ENCODE measurements at regions not wholly inside any gene's neighbourhood (a gene's known extent, or its start where the extent isn't known, plus 50 kb on each side); places are given as distances from the start of the nearest gene placed in this dataset.
A peak's percentile ranks its signal among the peaks of the same experiment; 100 is the strongest.

- DNase-seq (ENCODE audit: low read depth in 1 of 2, low spot score in 1 of 2): no peak
Observed at GRCh38 chr16:85550422-85550864, 62.7 kb upstream of the GSE1 start.

GRCh38 chr16:85550953-85551924, 61.9 kb upstream of the GSE1 start:
- no peak for DNase-seq (ENCODE audit: low read depth in 1 of 2, low spot score in 1 of 2)

GRCh38 chr16:85552980-85553435, 60.1 kb upstream of the GSE1 start:
- no peak for DNase-seq (ENCODE audit: low read depth in 1 of 2, low spot score in 1 of 2)

- DNase-seq (ENCODE audit: low read depth in 1 of 2, low spot score in 1 of 2): no peak
Observed at GRCh38 chr16:85553436-85554113, 59.5 kb upstream of the GSE1 start.

- DNase-seq (ENCODE audit: low read depth in 1 of 2, low spot score in 1 of 2): peak; percentile 42 to 51
Observed at GRCh38 chr16:85554114-85554888, 58.8 kb upstream of the GSE1 start.

- peak; percentile 27 to 38 for DNase-seq (ENCODE audit: low read depth in 1 of 2, low spot score in 1 of 2)
Observed at GRCh38 chr16:85554889-85555718, 58.0 kb upstream of the GSE1 start.

GRCh38 chr16:85555719-85556455, 57.2 kb upstream of the GSE1 start:
- DNase-seq (ENCODE audit: low read depth in 1 of 2, low spot score in 1 of 2): no peak

GRCh38 chr16:85556456-85557082, 56.6 kb upstream of the GSE1 start:
- peak in 1 of 2 donors; percentile 39 for DNase-seq (ENCODE audit: low read depth in 1 of 2, low spot score in 1 of 2)

GRCh38 chr16:85557083-85557970, 55.8 kb upstream of the GSE1 start:
- DNase-seq (ENCODE audit: low read depth in 1 of 2, low spot score in 1 of 2): no peak

GRCh38 chr16:85557971-85558657, 55.0 kb upstream of the GSE1 start:
- no peak for DNase-seq (ENCODE audit: low read depth in 1 of 2, low spot score in 1 of 2)

- DNase-seq (ENCODE audit: low read depth in 1 of 2, low spot score in 1 of 2): no peak
Observed at GRCh38 chr16:85560932-85561247, 52.2 kb upstream of the GSE1 start.

- no peak for DNase-seq (ENCODE audit: low read depth in 1 of 2, low spot score in 1 of 2)
Observed at GRCh38 chr16:85561248-85562092, 51.7 kb upstream of the GSE1 start.

GRCh38 chr16:85562093-85562786, 50.9 kb upstream of the GSE1 start:
- DNase-seq (ENCODE audit: low read depth in 1 of 2, low spot score in 1 of 2): no peak

- no peak for DNase-seq (ENCODE audit: low read depth in 1 of 2, low spot score in 1 of 2)
Observed at GRCh38 chr16:85563034-85563433, 50.1 kb upstream of the GSE1 start.

Data from activated T-helper 1 cell treated with anti-CD3 and anti-CD28 coated beads, Interleukin-2, amount 50 U/mL, for 16 hours (primary cell).